Stimulated activated effector memory CD8-positive, alpha-beta T cell treated with anti-CD3 and anti-CD28 coated beads, Interleukin-12 subunit alpha, Interleukin-12 subunit beta, amount 100 ng/mL, for 72 hours (primary cell): ENCODE measurements at regions not wholly inside any gene's neighbourhood (a gene's known extent, or its start where the extent isn't known, plus 50 kb on each side); places are given as distances from the start of the nearest gene placed in this dataset.
A peak's percentile ranks its signal among the peaks of the same experiment; 100 is the strongest.

Source experiments
- ATAC-seq: fragments of 150-1000 bp; cut with Tn5 transposase; 2 replicates; pipeline ENCODE4 v1.10.0; 2021
- DNase-seq, 2 donors: peaks; one replicate each; pipeline ENCODE4 v3.0.0; 2021 to 2022; ENCODE audit warnings: low spot score in 2 of 2
- H3K27ac Mint-ChIP-seq: one replicate; pipeline ENCODE4 v1.8.0; 2022; ENCODE audit warnings: mild to moderate bottlenecking, mixed read lengths
- H3K36me3 Mint-ChIP-seq: one replicate; pipeline ENCODE4 v1.8.0; 2022; ENCODE audit warnings: mild to moderate bottlenecking, mixed read lengths
- H3K4me1 Mint-ChIP-seq: one replicate; pipeline ENCODE4 v1.8.0; 2022; ENCODE audit warnings: mixed read lengths
- H3K4me3 Mint-ChIP-seq: one replicate; pipeline ENCODE4 v1.8.0; 2022; ENCODE audit warnings: mild to moderate bottlenecking, mixed read lengths
- H3K9me3 Mint-ChIP-seq: one replicate; pipeline ENCODE4 v1.8.0; 2022; ENCODE audit warnings: mixed read lengths

GRCh38 chr5:52690236-52690768, 97.4 kb upstream of the ITGA1 start:
- H3K27ac Mint-ChIP-seq, result no peak overlapping the region
- DNase-seq (no peak), ATAC-seq (no peak)
- H3K36me3 Mint-ChIP-seq, result no peaks in the 10 kb centered on the region
- no peak overlapping the region for H3K4me3 Mint-ChIP-seq
- H3K9me3 Mint-ChIP-seq, result no peaks in the 10 kb centered on the region
- no peaks in the 10 kb centered on the region for H3K4me1 Mint-ChIP-seq

GRCh38 chr5:52692039-52692438, 95.7 kb upstream of the ITGA1 start:
- Mint-ChIP-seq H3K4me3 (no peak overlapping the region), H3K36me3 (no peaks in the 10 kb centered on the region), H3K4me1 (no peaks in the 10 kb centered on the region), H3K27ac (no peak overlapping the region), H3K9me3 (no peaks in the 10 kb centered on the region)
- ATAC-seq (no peak), DNase-seq (no peak)

GRCh38 chr5:52692606-52693005, 95.1 kb upstream of the ITGA1 start:
- no peak overlapping the region for H3K27ac Mint-ChIP-seq
- DNase-seq, result no peak

GRCh38 chr5:52693280-52693679, 94.4 kb upstream of the ITGA1 start:
- Mint-ChIP-seq H3K4me3 (no peak overlapping the region), H3K9me3 (no peaks in the 10 kb centered on the region), H3K36me3 (no peaks in the 10 kb centered on the region), H3K4me1 (no peaks in the 10 kb centered on the region), H3K27ac (no peak overlapping the region)
- peak; percentile 60 for ATAC-seq
- DNase-seq, result no peak

More at GRCh38 chr5:52692606-52693005, 95.1 kb upstream of the ITGA1 start:
- H3K4me3 Mint-ChIP-seq, result no peak overlapping the region
- no peak for ATAC-seq
- no peaks in the 10 kb centered on the region for H3K4me1 Mint-ChIP-seq
- no peaks in the 10 kb centered on the region for H3K9me3 Mint-ChIP-seq
- H3K36me3 Mint-ChIP-seq, result no peaks in the 10 kb centered on the region

GRCh38 chr5:52693836-52694235, 93.9 kb upstream of the ITGA1 start:
- H3K9me3 Mint-ChIP-seq, result no peaks in the 10 kb centered on the region
- no peak overlapping the region for H3K4me3 Mint-ChIP-seq
- no peak overlapping the region for H3K27ac Mint-ChIP-seq
- ATAC-seq (no peak), DNase-seq (no peak)
- H3K36me3 Mint-ChIP-seq, result no peaks in the 10 kb centered on the region
- no peaks in the 10 kb centered on the region for H3K4me1 Mint-ChIP-seq

GRCh38 chr5:52694648-52695047, 93.1 kb upstream of the ITGA1 start:
- Mint-ChIP-seq H3K4me1 (no peaks in the 10 kb centered on the region), H3K4me3 (no peak overlapping the region), H3K27ac (no peak overlapping the region), H3K9me3 (no peaks in the 10 kb centered on the region), H3K36me3 (no peaks in the 10 kb centered on the region)
- DNase-seq (no peak), ATAC-seq (no peak)

GRCh38 chr5:52702877-52703276, 84.8 kb upstream of the ITGA1 start:
- no peak for ATAC-seq
- Mint-ChIP-seq H3K27ac (no peak overlapping the region), H3K4me3 (no peak overlapping the region), H3K9me3 (no peaks in the 10 kb centered on the region), H3K4me1 (peaks cover 5% of the 10 kb centered on the region), H3K36me3 (no peaks in the 10 kb centered on the region)
- DNase-seq, result no peak

GRCh38 chr5:52703321-52703720, 84.4 kb upstream of the ITGA1 start:
- Mint-ChIP-seq H3K36me3 (no peaks in the 10 kb centered on the region), H3K27ac (no peak overlapping the region), H3K9me3 (no peaks in the 10 kb centered on the region), H3K4me3 (no peak overlapping the region), H3K4me1 (peaks cover 8% of the 10 kb centered on the region)
- DNase-seq (no peak), ATAC-seq (no peak)

- no peaks in the 10 kb centered on the region for H3K9me3 Mint-ChIP-seq
- H3K36me3 Mint-ChIP-seq, result no peaks in the 10 kb centered on the region
- no peak for ATAC-seq
- H3K27ac Mint-ChIP-seq, result no peak overlapping the region
- DNase-seq, result no peak
- no peak overlapping the region for H3K4me3 Mint-ChIP-seq
- H3K4me1 Mint-ChIP-seq, result peaks cover 24% of the 10 kb centered on the region
Observed at GRCh38 chr5:52705720-52706119, 82.0 kb upstream of the ITGA1 start.

- Mint-ChIP-seq H3K9me3 (no peaks in the 10 kb centered on the region), H3K4me3 (no peak overlapping the region), H3K4me1 (peaks cover 29% of the 10 kb centered on the region), H3K27ac (no peak overlapping the region), H3K36me3 (no peaks in the 10 kb centered on the region)
- no peak for ATAC-seq
- DNase-seq, result no peak
Observed at GRCh38 chr5:52706775-52707174, 80.9 kb upstream of the ITGA1 start.

- H3K4me1 Mint-ChIP-seq, result peaks cover 29% of the 10 kb centered on the region
- no peak for ATAC-seq
- H3K4me3 Mint-ChIP-seq, result no peak overlapping the region
- no peaks in the 10 kb centered on the region for H3K9me3 Mint-ChIP-seq
- no peak for DNase-seq
- H3K27ac Mint-ChIP-seq, result no peak overlapping the region
- no peaks in the 10 kb centered on the region for H3K36me3 Mint-ChIP-seq
Observed at GRCh38 chr5:52707616-52708015, 80.1 kb upstream of the ITGA1 start.

GRCh38 chr5:52708463-52708862, 79.3 kb upstream of the ITGA1 start:
- ATAC-seq (no peak), DNase-seq (no peak)
- Mint-ChIP-seq H3K36me3 (no peaks in the 10 kb centered on the region), H3K27ac (no peak overlapping the region), H3K4me1 (peaks cover 29% of the 10 kb centered on the region), H3K9me3 (no peaks in the 10 kb centered on the region), H3K4me3 (no peak overlapping the region)

- ATAC-seq (peak; percentile 94), DNase-seq (peak; percentile 10 to 55)
- Mint-ChIP-seq H3K4me3 (peak overlapping the region; percentile 41), H3K27ac (peak overlapping the region; percentile 20), H3K36me3 (no peaks in the 10 kb centered on the region), H3K9me3 (no peaks in the 10 kb centered on the region), H3K4me1 (peaks cover 29% of the 10 kb centered on the region)
Observed at GRCh38 chr5:52709167-52709925, 78.4 kb upstream of the ITGA1 start.

GRCh38 chr5:52710310-52710971, 77.3 kb upstream of the ITGA1 start:
- Mint-ChIP-seq H3K27ac (peak overlapping the region; percentile 20), H3K9me3 (no peaks in the 10 kb centered on the region), H3K4me3 (peak overlapping the region; percentile 41), H3K4me1 (peaks cover 29% of the 10 kb centered on the region), H3K36me3 (no peaks in the 10 kb centered on the region)
- no peak for ATAC-seq
- no peak for DNase-seq

GRCh38 chr5:52710972-52711596, 76.6 kb upstream of the ITGA1 start:
- H3K4me1 Mint-ChIP-seq, result peaks cover 29% of the 10 kb centered on the region
- DNase-seq (no peak), ATAC-seq (no peak)
- H3K27ac Mint-ChIP-seq, result no peak overlapping the region
- no peak overlapping the region for H3K4me3 Mint-ChIP-seq
- no peaks in the 10 kb centered on the region for H3K36me3 Mint-ChIP-seq
- no peaks in the 10 kb centered on the region for H3K9me3 Mint-ChIP-seq

- DNase-seq (no peak), ATAC-seq (peak; percentile 70)
- no peak overlapping the region for H3K27ac Mint-ChIP-seq
- H3K4me1 Mint-ChIP-seq, result peaks cover 29% of the 10 kb centered on the region
- H3K36me3 Mint-ChIP-seq, result no peaks in the 10 kb centered on the region
- H3K9me3 Mint-ChIP-seq, result no peaks in the 10 kb centered on the region
- H3K4me3 Mint-ChIP-seq, result no peak overlapping the region
Observed at GRCh38 chr5:52712354-52712753, 75.4 kb upstream of the ITGA1 start.
